ENCODE measurements at regions not wholly inside any gene's neighbourhood (a gene's known extent, or its start where the extent isn't known, plus 50 kb on each side); places are given as distances from the start of the nearest gene placed in this dataset.

- Mint-ChIP-seq H3K27me3 (ENCODE audit: low read depth) (peaks cover 12% of the 10 kb centered on the region), H3K4me3 (no peak overlapping the region), H3K27ac (no peak overlapping the region), H3K4me1 (peaks cover 18% of the 10 kb centered on the region), H3K36me3 (no peaks in the 10 kb centered on the region), H3K9me3 (no peaks in the 10 kb centered on the region; the same call in 1 of the 2 replicates)
- ChIA-PET POLR2A (no interaction called here), CTCF (no interaction called here)
- DNase-seq (ENCODE audit: low spot score) (no peak), ATAC-seq (no peak)
- TF ChIP-seq ZNF219 (CRISPR knock-in tag; IDR thresholded peaks at IDR 0.05; ENCODE audit: borderline replicate concordance) (no peak), ATF3 (CRISPR knock-in tag; conservative IDR thresholded peaks at IDR 0.05) (no peak), AFF4 (CRISPR knock-in tag; IDR thresholded peaks at IDR 0.05; ENCODE audit: borderline replicate concordance) (no peak)
Observed at GRCh38 chr17:72397687-72398086, 276.9 kb downstream of the SOX9 start.

- Mint-ChIP-seq H3K36me3 (no peaks in the 10 kb centered on the region), H3K4me3 (no peak overlapping the region), H3K27ac (no peak overlapping the region), H3K9me3 (no peaks in the 10 kb centered on the region; the same call in 1 of the 2 replicates), H3K27me3 (ENCODE audit: low read depth) (peaks cover 19% of the 10 kb centered on the region), H3K4me1 (peaks cover 9% of the 10 kb centered on the region)
- ChIA-PET POLR2A (no interaction called here), CTCF (no interaction called here)
- TF ChIP-seq FOXK1 (CRISPR knock-in tag; IDR thresholded peaks at IDR 0.05) (no peak), ZSCAN18 (CRISPR knock-in tag; IDR thresholded peaks at IDR 0.05) (no peak), ZBTB43 (CRISPR knock-in tag; IDR thresholded peaks at IDR 0.05) (no peak), NR1H2 (CRISPR knock-in tag; IDR thresholded peaks at IDR 0.05) (no peak), E2F5 (CRISPR knock-in tag; IDR thresholded peaks at IDR 0.05) (no peak), ZMAT4 (CRISPR knock-in tag; IDR thresholded peaks at IDR 0.05) (no peak), NFE2L1 (CRISPR knock-in tag; IDR thresholded peaks at IDR 0.05) (no peak), HMGA2 (CRISPR knock-in tag; IDR thresholded peaks at IDR 0.05) (no peak), MAX (CRISPR knock-in tag; IDR thresholded peaks at IDR 0.05) (no peak), CREM (CRISPR knock-in tag; IDR thresholded peaks at IDR 0.05) (no peak), GTF2I (CRISPR knock-in tag; conservative IDR thresholded peaks at IDR 0.05) (no peak), ARID4B (CRISPR knock-in tag; IDR thresholded peaks at IDR 0.05; ENCODE audit: borderline replicate concordance) (no peak), ATF2 (CRISPR knock-in tag; IDR thresholded peaks at IDR 0.05; ENCODE audit: borderline replicate concordance, low read depth) (no peak), SMAD4 (CRISPR knock-in tag; IDR thresholded peaks at IDR 0.05) (no peak), TEAD1 (CRISPR knock-in tag; IDR thresholded peaks at IDR 0.05) (no peak), ERG (CRISPR knock-in tag; IDR thresholded peaks at IDR 0.05) (no peak)
- DNase-seq (ENCODE audit: low spot score) (no peak), ATAC-seq (no peak)
Observed at GRCh38 chr17:72399023-72399607, 278.3 kb downstream of the SOX9 start.

Data from WTC11 (cell line).